HG02678 (cell line): ENCODE measurements at regions not wholly inside any gene's neighbourhood (a gene's known extent, or its start where the extent isn't known, plus 50 kb on each side); places are given as distances from the start of the nearest gene placed in this dataset.
"Not testable (repeated sequence)": the region's sequence is repeated elsewhere in the genome, so short reads cannot be mapped to it uniquely, and the experiment has no call there.

Source experiments
- ATAC-seq: cut with Tn5 transposase; IDR thresholded peaks from one replicate; pipeline ENCODE4 v1.9.1; 2021; ENCODE audit warnings: mild to moderate bottlenecking, moderate library complexity; ENCODE audit not compliant: unreplicated experiment

- no peak for ATAC-seq
Observed at GRCh38 chr2:215565897-215566296, 130.0 kb upstream of the FN1 start.

- no peak for ATAC-seq
Observed at GRCh38 chr2:215557701-215558100, 121.8 kb upstream of the FN1 start.

- no peak for ATAC-seq
Observed at GRCh38 chr2:215556979-215557378, 121.1 kb upstream of the FN1 start.

GRCh38 chr2:215554689-215555498 is 119.0 kb upstream of the FN1 start:
- no peak for ATAC-seq

- ATAC-seq = no peak
Observed at GRCh38 chr2:215553946-215554345, 118.1 kb upstream of the FN1 start.

GRCh38 chr2:215552144-215552580 is 116.3 kb upstream of the FN1 start:
- ATAC-seq = no peak

GRCh38 chr2:215550331-215550730 is 114.5 kb upstream of the FN1 start:
- ATAC-seq = no peak

- ATAC-seq = no peak
Observed at GRCh38 chr2:215548714-215549113, 112.8 kb upstream of the FN1 start.

- ATAC-seq = no peak
Observed at GRCh38 chr2:215542690-215543089, 106.8 kb upstream of the FN1 start.

GRCh38 chr2:215540658-215541057 is 104.8 kb upstream of the FN1 start:
- no peak for ATAC-seq

- ATAC-seq = no peak
Observed at GRCh38 chr2:215537611-215538010, 101.7 kb upstream of the FN1 start.

- ATAC-seq = no peak
Observed at GRCh38 chr2:215536510-215536909, 100.6 kb upstream of the FN1 start.

- ATAC-seq = no peak
Observed at GRCh38 chr2:215535741-215536140, 99.9 kb upstream of the FN1 start.

- no peak for ATAC-seq
Observed at GRCh38 chr2:215535125-215535668, 99.3 kb upstream of the FN1 start.

GRCh38 chr2:215533716-215534115 is 97.8 kb upstream of the FN1 start:
- not testable (repeated sequence) for ATAC-seq

- ATAC-seq = no peak
Observed at GRCh38 chr2:215532844-215533243, 97.0 kb upstream of the FN1 start.

- no peak for ATAC-seq
Observed at GRCh38 chr2:215531284-215531683, 95.4 kb upstream of the FN1 start.

- no peak for ATAC-seq
Observed at GRCh38 chr2:215530191-215530968, 94.5 kb upstream of the FN1 start.

GRCh38 chr2:215529271-215529670 is 93.4 kb upstream of the FN1 start:
- no peak for ATAC-seq

- ATAC-seq = no peak
Observed at GRCh38 chr2:215528555-215528954, 92.7 kb upstream of the FN1 start.

GRCh38 chr2:215527736-215528135 is 91.9 kb upstream of the FN1 start:
- ATAC-seq = no peak

GRCh38 chr2:215526341-215526740 is 90.5 kb upstream of the FN1 start:
- ATAC-seq = no peak
